ENCODE measurements at regions not wholly inside any gene's neighbourhood (a gene's known extent, or its start where the extent isn't known, plus 50 kb on each side); places are given as distances from the start of the nearest gene placed in this dataset.

- TF ChIP-seq, protein P1, sequence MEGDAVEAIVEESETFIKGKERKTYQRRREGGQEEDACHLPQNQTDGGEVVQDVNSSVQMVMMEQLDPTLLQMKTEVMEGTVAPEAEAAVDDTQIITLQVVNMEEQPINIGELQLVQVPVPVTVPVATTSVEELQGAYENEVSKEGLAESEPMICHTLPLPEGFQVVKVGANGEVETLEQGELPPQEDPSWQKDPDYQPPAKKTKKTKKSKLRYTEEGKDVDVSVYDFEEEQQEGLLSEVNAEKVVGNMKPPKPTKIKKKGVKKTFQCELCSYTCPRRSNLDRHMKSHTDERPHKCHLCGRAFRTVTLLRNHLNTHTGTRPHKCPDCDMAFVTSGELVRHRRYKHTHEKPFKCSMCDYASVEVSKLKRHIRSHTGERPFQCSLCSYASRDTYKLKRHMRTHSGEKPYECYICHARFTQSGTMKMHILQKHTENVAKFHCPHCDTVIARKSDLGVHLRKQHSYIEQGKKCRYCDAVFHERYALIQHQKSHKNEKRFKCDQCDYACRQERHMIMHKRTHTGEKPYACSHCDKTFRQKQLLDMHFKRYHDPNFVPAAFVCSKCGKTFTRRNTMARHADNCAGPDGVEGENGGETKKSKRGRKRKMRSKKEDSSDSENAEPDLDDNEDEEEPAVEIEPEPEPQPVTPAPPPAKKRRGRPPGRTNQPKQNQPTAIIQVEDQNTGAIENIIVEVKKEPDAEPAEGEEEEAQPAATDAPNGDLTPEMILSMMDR (IDR thresholded peaks at IDR 0.05): no peak
- TF ChIP-seq POLR2A (IDR thresholded peaks at IDR 0.05) (no peak), EP300 (IDR thresholded peaks at IDR 0.05; ENCODE audit: low read depth) (no peak)
Measured at GRCh38 chr7:85896531-85896930, 709.7 kb upstream of the SEMA3D start.
